ENCODE measurements at regions not wholly inside any gene's neighbourhood (a gene's known extent, or its start where the extent isn't known, plus 50 kb on each side); places are given as distances from the start of the nearest gene placed in this dataset.

GRCh38 chr4:32189788-32190187 is 1469.6 kb downstream of the PCDH7 start:
- Histone ChIP-seq H3K36me3 (no peaks in the 10 kb centered on the region), H3K27ac (no peak overlapping the region), H3K9me3 (no peaks in the 10 kb centered on the region), H3K27me3 (no peaks in the 10 kb centered on the region), H3K4me3 (no peak overlapping the region), H3K4me1 (no peaks in the 10 kb centered on the region)
- DNase-seq (no peak), ATAC-seq (no peak)
- TF ChIP-seq CTCF (IDR thresholded peaks at IDR 0.05) = no peak
- intact Hi-C loops (cut with DNase I) = no loop called here

DNA sequence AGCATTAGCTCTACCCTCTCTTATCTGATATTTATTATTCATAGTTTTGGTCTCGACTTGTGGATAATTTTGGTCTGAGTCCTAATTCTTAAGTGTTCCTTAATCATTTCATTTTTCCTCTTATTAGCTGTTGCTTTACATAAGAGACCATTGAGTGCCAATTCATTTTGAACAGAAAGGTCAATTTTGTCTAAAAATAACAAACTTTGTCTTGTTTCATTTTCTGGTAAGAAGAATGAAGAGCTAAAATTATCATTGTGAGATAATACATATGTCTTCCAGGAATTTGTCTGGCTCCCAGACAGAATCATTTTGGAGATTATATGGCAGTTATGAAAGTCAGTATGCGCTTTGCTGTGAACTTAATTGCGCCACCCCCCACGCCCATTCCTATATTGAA is 1471.8 kb downstream of the PCDH7 start:
- DNase-seq (no peak), ATAC-seq (no peak)
- Histone ChIP-seq H3K27me3 (no peaks in the 10 kb centered on the region), H3K4me3 (no peak overlapping the region), H3K36me3 (no peaks in the 10 kb centered on the region), H3K27ac (no peak overlapping the region), H3K4me1 (no peaks in the 10 kb centered on the region), H3K9me3 (no peaks in the 10 kb centered on the region)
- no peak for TF ChIP-seq CTCF (IDR thresholded peaks at IDR 0.05)
- intact Hi-C loops (cut with DNase I) = no loop called here

- no peak for ATAC-seq
- Histone ChIP-seq H3K4me1 (no peaks in the 10 kb centered on the region), H3K27me3 (no peaks in the 10 kb centered on the region), H3K4me3 (no peak overlapping the region), H3K27ac (no peak overlapping the region), H3K9me3 (no peaks in the 10 kb centered on the region), H3K36me3 (no peaks in the 10 kb centered on the region)
- intact Hi-C loops (cut with DNase I) = no loop called here
- TF ChIP-seq CTCF (IDR thresholded peaks at IDR 0.05) = no peak
- DNase-seq = no peak
Measured at GRCh38 chr4:32192363-32192762, 1472.2 kb downstream of the PCDH7 start.

- Histone ChIP-seq H3K27ac (no peak overlapping the region), H3K4me3 (no peak overlapping the region), H3K9me3 (no peaks in the 10 kb centered on the region), H3K4me1 (no peaks in the 10 kb centered on the region), H3K27me3 (no peaks in the 10 kb centered on the region), H3K36me3 (no peaks in the 10 kb centered on the region)
- intact Hi-C loops (cut with DNase I) = no loop called here
- no peak for TF ChIP-seq CTCF (IDR thresholded peaks at IDR 0.05)
- ATAC-seq (no peak), DNase-seq (no peak)
Measured at GRCh38 chr4:32192991-32193390, 1472.8 kb downstream of the PCDH7 start.

DNA sequence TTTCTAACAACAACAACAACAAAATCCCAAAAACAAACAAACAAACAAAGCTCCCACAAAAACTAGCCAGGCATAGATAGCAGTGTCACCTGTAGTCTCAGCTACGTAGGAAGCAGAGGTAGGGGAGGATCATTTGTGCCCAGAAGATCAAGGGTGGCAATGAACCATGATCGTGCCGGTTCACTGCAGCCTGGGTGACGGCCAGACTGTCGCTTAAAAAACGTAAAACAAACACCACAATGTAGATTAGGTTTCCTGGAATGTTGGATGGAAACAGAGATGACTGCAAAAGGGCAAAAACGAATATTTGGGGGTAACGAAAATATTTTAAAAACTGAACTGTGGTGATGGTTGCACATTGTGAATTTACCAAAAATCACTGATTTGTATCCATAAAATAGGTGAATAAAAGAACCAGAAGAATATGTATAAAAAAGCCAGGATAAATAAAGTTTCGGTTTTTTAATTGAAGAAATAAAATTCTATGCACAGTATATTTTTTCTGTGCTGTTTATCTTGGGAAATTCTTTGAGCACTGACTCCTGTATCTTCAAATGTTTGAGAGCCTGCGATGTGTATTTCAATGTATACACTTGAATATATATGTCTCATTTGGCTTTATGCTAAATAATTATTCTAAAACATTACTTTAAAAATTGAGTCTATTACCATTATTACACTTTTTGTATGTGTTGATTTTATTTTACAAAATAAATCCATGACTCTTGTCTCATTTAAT is 1477.0 kb downstream of the PCDH7 start:
- no peak overlapping the region for H3K27ac ChIP-seq
- ATAC-seq (no peak), DNase-seq (no peak)
- no peaks in the 10 kb centered on the region for H3K36me3 ChIP-seq
- H3K4me3 ChIP-seq = no peak overlapping the region
- intact Hi-C loops (cut with DNase I) = no loop called here
- TF ChIP-seq CTCF (IDR thresholded peaks at IDR 0.05) = no peak
- H3K4me1 ChIP-seq = no peaks in the 10 kb centered on the region
- no peaks in the 10 kb centered on the region for H3K27me3 ChIP-seq
- H3K9me3 ChIP-seq = no peaks in the 10 kb centered on the region

- no peak for DNase-seq
- Histone ChIP-seq H3K9me3 (no peaks in the 10 kb centered on the region), H3K36me3 (no peaks in the 10 kb centered on the region), H3K27me3 (no peaks in the 10 kb centered on the region), H3K4me1 (no peaks in the 10 kb centered on the region), H3K4me3 (no peak overlapping the region), H3K27ac (no peak overlapping the region)
- ATAC-seq = no peak
- intact Hi-C loops (cut with DNase I) = no loop called here
- TF ChIP-seq CTCF (IDR thresholded peaks at IDR 0.05) = no peak
Measured at GRCh38 chr4:32199639-32200038, 1479.5 kb downstream of the PCDH7 start.
